Mucosa of gallbladder (tissue), 1 donor: ENCODE measurements at regions not wholly inside any gene's neighbourhood (a gene's known extent, or its start where the extent isn't known, plus 50 kb on each side); places are given as distances from the start of the nearest gene placed in this dataset.
"Not testable (repeated sequence)": the region's sequence is repeated elsewhere in the genome, so short reads cannot be mapped to it uniquely, and the experiment has no call there.

Source experiments
- DNase-seq: peaks from one replicate; pipeline ENCODE4 v3.0.0-alpha.2; 2020; ENCODE audit warnings: low spot score
- donor health status: DM: no; HTN: no; CAD: no.

DNA sequence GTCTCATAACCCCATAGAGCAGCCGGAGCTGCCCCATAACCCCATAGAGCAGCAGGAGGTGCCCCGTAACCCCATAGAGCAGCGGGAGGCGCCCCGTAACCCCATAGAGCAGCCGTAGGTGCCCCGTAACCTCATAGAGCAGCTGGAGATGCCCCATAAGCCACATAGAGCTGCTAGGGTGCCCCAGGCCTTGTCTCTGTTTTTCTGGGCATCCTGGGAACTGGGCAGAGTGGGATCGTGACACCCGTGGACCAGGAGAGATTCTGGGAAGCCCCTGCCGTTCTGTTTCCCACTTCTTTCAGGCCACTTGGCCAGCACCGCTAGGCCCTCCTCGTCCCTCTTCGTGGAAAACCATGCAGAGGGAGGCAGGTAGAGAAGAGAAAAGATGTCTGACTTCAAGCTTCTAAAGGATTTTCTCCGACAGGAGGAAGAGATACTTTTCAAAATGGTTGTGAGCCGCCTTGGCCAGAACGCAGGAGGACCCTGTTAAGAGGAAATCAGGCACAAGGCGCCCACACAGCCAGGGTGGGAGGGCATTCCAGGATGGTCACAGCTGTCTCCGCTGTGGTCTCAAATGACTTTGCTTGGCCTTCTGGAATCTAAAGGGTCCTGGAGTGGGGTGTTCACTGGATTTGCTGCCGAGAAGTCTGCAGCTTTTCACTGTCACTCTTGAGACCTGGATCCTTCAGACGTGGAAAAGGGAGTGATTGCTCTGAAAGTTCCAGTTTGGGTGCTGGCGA is 171.8 kb downstream of the NPIPB11 start:
- DNase-seq, result not testable (repeated sequence)

DNA sequence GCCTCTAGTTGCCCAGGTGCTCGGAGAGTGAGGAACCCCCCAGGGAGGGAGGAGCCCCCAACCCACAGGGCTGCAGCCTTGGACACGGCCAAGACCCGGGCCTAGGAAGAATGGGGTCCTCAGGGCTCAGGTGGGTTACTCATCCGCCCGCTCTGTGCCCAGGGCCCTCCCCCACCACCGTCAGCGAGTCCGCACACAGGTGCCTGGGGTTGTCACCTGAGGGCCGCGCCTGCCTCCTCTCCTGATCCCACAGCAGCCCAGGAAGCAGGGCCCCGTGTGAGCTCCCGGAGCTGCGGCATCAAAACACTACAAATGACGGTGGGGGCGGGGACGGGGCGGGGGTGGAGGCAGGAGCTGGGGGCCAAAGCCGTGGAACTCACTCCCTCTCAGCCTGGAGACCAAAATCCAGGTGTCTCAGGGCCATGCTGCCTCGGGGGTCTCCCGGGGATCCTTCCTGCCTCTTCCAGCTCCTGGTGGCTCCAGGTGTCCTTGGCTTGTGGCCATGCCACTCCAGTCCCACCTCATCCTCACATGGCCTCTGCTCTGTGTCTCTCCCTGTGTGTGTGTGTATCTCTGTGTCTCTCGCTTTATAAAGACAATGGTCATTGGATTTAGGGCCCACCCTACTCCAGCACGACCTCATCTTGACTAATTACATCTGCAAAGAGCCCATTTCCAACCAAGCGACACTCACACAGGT is 172.7 kb downstream of the NPIPB11 start:
- not testable (repeated sequence) for DNase-seq

DNA sequence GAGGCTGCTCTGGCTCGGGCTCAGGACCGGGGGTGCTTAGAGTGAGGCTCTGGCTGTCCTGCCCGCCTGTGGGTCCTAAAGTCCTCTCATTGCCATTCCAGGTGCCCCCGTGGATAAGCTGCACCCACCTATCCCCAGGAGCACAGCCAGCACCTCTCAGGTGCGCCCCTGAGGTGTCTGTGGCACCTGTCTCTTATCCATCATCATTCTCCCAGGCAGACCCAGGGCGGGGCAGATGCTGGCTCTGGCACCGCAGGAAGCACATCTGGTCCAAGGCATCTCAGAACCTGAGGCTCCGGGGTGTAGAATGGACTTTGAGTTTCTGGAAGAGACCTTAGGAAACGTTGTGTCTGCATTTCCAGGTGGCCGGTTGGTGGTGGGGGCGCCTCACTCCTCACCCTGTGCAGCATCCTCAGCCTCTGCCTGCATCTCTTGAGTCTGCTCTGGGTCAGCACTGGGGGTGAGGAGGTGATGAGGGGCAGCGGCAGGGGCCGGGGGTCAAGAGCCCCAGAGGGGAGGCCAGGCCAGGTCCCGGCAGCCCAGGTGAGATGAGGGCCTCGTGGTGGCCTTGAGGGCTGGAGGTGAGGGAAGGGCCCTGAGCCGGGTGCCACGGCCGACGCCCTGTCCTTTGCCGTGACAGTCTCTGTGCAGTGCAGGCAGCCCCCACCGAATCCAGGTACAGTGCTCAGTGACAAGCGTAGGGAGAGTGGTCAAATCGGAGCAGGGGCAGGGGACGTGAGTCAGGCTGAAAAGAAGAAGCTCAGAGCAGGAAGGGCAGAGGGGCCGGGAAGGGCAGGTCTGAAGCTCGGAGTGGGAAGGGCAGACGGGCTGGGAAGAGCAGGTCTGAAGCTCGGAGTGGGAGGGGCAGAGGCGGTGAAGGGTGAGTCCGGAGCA is 173.5 kb downstream of the NPIPB11 start:
- DNase-seq, result no peak

DNA sequence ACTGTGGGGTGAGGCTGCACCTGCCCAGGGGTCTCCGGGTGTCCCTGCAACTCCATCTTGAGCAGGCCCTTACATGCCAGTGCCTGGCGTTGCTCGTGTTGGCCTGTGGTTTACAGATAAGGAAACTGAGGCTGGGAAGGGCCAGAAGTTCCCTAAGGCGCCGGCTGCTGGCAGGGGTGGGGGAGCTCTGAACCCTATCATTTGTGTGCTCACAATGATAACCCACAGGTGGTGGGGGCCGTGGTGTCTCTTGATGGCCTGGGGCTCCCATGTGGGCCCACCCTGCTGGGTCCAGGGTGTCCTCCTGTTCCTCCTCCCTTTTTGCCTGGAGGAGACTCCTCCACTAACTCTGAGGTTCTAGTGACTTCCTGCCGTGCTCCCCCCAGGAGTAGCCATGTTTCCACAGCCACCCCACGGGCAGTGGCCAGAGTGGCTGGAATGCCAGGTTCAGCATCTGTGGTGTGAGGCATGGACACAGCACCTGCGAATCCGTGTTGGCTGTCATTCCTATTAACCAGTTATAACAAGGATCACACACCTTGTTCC is 174.3 kb downstream of the NPIPB11 start:
- DNase-seq, result not testable (repeated sequence)

- DNase-seq, result peak; percentile 8
These were observed 175.3 kb downstream of the NPIPB11 start for GRCh38 chr16:29231244-29231643.

- peak; percentile 6 for DNase-seq
These were observed 175.8 kb downstream of the NPIPB11 start for GRCh38 chr16:29230671-29231096.

GRCh38 chr16:29230006-29230668 is 176.4 kb downstream of the NPIPB11 start:
- peak; percentile 9 for DNase-seq

DNA sequence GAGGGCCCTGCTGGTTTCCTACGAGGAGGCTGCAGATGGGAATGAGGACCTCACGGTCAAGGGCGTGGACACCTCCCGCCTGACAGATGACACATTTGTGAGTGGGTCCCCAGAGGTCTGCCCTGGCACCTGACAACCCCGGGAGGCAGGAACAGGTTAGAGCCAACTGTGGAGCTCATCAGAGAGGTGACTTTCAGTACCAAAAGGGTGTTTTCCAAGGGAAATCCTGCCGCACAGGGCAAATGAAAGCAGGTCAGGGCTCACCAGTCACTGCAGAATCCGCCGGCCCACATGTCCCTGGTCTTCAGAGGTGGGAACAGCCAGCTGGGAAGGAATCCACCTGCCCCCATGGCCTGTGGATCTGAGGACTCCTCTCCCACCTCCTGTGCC is 176.9 kb downstream of the NPIPB11 start:
- DNase-seq, result peak; percentile 7

- DNase-seq, result not testable (repeated sequence)
These were observed 177.6 kb downstream of the NPIPB11 start for GRCh38 chr16:29228664-29229611.

GRCh38 chr16:29227751-29228663 is 178.5 kb downstream of the NPIPB11 start:
- peak; percentile 52 for DNase-seq

DNA sequence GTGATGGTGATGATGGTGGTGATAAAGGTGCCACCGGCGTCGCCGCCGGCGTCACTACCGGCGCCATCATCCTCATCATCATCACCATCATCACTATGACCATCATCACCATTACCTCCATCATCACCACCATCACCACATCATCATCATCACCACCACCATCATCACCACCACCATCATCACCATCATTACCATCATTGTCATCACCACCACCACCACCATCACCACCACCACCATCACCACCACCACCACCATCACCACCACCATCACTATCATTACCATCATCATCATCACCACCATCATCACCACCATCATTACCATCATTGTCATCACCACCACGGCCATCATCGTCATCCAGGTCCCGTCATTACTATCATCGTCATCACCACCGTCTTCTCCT is 179.7 kb downstream of the NPIPB11 start:
- no peak for DNase-seq

DNA sequence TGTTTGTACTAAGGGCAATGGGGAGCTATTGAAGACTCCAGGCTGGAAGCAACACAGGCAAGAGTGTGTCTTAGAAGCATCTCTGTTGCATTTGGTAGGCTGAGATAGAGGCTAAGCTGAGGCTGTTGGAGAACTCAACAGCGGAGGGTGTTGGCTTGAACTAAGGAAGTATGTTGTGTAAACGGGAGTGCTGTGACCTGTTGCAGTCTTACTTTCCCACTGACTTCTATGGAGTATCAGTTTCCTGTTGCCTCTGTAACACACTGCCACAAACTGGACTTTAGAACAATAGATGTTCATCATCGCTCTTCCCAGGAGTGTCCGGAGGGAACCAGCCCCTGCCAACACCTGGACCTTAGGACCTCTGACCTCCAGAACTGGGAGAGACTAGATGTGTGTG is 181.8 kb downstream of the NPIPB11 start:
- not testable (repeated sequence) for DNase-seq

DNA sequence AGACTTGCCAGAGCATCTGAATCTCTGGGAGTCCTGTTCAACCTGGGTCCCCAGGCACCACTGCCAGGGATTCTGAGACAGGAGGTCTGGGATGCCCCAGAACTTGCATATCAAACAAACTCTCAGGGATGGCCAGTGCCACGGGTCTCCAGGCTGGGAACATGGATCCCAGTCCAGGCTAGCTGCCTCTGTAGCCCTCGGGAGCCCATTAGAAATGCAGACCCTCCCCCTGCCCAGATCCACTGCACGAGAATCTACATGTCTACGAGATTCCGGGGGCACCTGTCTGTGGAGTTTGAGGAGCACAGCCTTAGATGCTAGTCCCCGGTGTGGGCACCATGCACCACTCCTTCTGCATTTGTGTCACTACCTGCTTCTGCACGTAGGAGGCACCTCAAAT is 183.9 kb downstream of the NPIPB11 start:
- not testable (repeated sequence) for DNase-seq

- DNase-seq, result not testable (repeated sequence)
These were observed 184.5 kb downstream of the NPIPB11 start for GRCh38 chr16:29222008-29222407.

DNA sequence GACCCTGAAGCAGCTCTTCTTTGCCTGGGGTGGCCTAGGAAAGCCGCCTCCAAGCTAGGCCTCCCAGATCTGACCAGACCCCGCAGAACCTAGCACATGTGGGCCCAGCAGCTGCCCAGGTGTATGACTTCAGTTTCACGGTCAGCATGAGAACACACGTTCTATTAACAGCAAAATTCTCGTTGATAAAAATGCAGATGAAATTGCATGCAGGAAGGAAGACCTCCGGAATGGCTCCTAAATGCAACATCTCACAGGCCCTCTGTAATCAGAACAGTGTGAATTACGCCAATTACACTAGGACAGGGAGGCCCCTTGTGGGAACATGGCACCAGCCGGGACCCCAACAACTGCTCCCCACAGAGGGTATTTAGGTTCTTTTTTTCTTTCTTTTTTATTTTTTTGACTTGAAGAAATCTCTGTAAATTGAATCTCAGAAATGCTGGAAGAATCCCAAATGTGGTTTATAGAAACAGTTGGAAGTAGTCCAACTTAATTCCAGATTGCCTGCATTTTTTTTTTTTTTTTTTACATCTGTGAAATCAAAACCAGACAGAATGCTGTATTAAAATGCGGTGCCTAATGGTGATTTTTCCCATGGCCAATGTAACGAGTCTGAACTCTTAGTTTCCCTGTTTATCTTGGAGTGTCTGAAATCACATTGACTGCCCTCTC is 185.1 kb downstream of the NPIPB11 start:
- not testable (repeated sequence) for DNase-seq

DNA sequence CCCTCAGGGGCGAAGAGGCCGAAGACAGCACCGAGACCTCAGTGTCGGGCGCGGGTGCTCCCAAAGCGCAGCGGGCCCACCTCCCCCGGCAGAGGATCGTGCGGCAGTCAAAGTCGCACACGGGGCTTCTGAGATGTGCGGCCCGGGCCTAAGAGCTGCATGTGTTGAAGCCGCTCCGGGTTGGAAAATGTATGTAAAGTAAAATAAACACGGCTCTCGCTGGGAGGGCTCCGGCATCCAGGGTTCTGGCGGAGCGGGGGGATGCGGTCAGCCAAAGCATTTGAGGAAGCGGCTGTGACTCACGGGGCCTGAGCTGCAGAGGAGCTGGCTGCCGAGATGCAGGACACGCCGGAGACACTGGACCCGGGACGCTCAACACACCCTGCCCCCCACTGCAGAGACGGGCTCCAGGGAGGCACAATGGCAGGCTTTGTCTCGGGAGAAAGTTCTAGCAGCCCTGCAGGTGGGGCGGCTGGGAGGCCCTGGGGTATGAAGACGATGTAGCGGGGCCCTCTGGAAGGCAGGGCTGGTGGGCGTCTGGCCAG is 185.8 kb downstream of the NPIPB11 start:
- not testable (repeated sequence) for DNase-seq

GRCh38 chr16:29219966-29220646 is 186.4 kb downstream of the NPIPB11 start:
- not testable (repeated sequence) for DNase-seq

DNA sequence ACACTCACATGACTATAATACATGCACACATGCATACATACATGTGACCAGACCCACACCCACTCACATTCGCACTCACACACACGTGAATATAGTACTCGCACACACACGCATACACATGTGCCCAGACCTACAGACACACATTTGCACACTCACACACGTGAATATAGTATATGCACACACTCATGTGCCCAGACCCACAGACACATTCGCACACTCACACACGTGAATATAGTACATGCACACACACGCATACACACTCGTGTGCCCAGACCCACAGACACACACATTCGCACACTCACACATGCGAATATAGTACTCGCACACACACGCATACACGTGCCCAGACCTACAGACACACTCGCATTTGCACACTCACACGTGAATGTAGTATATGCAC is 186.9 kb downstream of the NPIPB11 start:
- peak; percentile 6 for DNase-seq
